ENCODE measurements at regions not wholly inside any gene's neighbourhood (a gene's known extent, or its start where the extent isn't known, plus 50 kb on each side); places are given as distances from the start of the nearest gene placed in this dataset.

DNA sequence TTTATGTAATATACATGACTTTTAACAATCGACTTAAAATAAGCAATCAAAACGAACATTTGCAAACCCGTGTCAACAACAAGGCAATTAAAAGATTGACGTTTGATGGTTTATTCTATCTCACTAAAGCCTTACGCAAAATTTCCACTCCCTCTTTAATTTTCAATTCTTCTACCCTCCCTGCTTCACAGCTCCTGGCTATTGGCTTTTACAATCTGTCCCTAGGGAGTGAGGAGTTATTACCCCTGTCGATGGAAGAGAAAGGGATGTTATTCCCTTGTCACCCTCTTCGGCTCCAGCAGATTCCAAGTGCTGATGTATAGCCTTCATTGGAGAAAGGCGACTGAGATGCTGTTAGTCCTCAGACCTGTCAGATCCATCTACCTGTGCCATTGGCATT, 161.3 kb downstream of the ZNF281 start:
- TF ChIP-seq EZH2 (IDR thresholded peaks at IDR 0.05; ENCODE audit: insufficient read depth, poor library complexity, severe bottlenecking) (no peak), EZH2phosphoT487 (IDR thresholded peaks at IDR 0.05; ENCODE audit: insufficient read depth, low read depth) (no peak)
